Caco-2 (cell line): ENCODE measurements at regions not wholly inside any gene's neighbourhood (a gene's known extent, or its start where the extent isn't known, plus 50 kb on each side); places are given as distances from the start of the nearest gene placed in this dataset.
"Not testable (repeated sequence)": the region's sequence is repeated elsewhere in the genome, so short reads cannot be mapped to it uniquely, and the experiment has no call there.

Source experiments
- BruUV-seq: library from RNA; stranded (reverse); fragments of 400-500 nt; replicated peaks from 2 replicates; lab custom pipeline; 2021; lab: Mats Ljungman, UMichigan
- CTCF ChIA-PET: fragments of 300-600 bp; sonication (Branson Sonifier 250); formaldehyde crosslinking; loops from one replicate; lab custom pipeline; 2022; ENCODE audit warnings: antibody characterized with exemption; lab: Charles Lee
- POLR2A ChIA-PET: fragments of 300-600 bp; sonication (Branson Sonifier 250); formaldehyde crosslinking; loops from one replicate; lab custom pipeline; 2022; ENCODE audit warnings: antibody characterized with exemption; lab: Charles Lee
- DNase-seq, 2 experiments: peaks; one replicate each; pipeline versions ENCODE4 v3.0.0 to v3.0.0-alpha.2; 2020 to 2022
- H3K27me3 ChIP-seq: replicated peaks from 2 replicates; pipeline ENCODE4 v1.6.0; 2011; ENCODE audit warnings: low read length; ENCODE audit not compliant: control insufficient read depth, insufficient read depth
- H3K36me3 ChIP-seq: 2 replicates; pipeline ENCODE4 v1.5.1; 2011; ENCODE audit warnings: low read length; ENCODE audit not compliant: control insufficient read depth, insufficient read depth
- H3K4me1 ChIP-seq: fragments of 250-450 bp; sonication (Bioruptor Pico); 2 replicates; pipeline ENCODE4 v1.5.1; 2020; ENCODE audit warnings: mild to moderate bottlenecking
- H3K4me3 ChIP-seq: 2 replicates; pipeline ENCODE4 v1.5.1; 2011; ENCODE audit warnings: low read depth, mild to moderate bottlenecking, control low read depth, low read length
- H3K9me3 ChIP-seq: fragments of 250-450 bp; sonication (Bioruptor Pico); 2 replicates; pipeline ENCODE4 v1.5.1; 2020; ENCODE audit warnings: mild to moderate bottlenecking, moderate library complexity
- H3K27ac Mint-ChIP-seq: one replicate; pipeline ENCODE4 v1.8.0; 2022; ENCODE audit warnings: mixed read lengths; ENCODE audit not compliant: unreplicated experiment
- H3K27me3 Mint-ChIP-seq: one replicate; pipeline ENCODE4 v1.8.0; 2022; ENCODE audit warnings: mixed read lengths; ENCODE audit not compliant: insufficient read depth, unreplicated experiment
- H3K36me3 Mint-ChIP-seq: one replicate; pipeline ENCODE4 v1.8.0; 2022; ENCODE audit warnings: mild to moderate bottlenecking, mixed read lengths; ENCODE audit not compliant: insufficient read depth, unreplicated experiment
- H3K4me1 Mint-ChIP-seq: one replicate; pipeline ENCODE4 v1.8.0; 2022; ENCODE audit warnings: low read depth, mixed read lengths; ENCODE audit not compliant: unreplicated experiment
- H3K4me3 Mint-ChIP-seq: one replicate; pipeline ENCODE4 v1.8.0; 2022; ENCODE audit warnings: mild to moderate bottlenecking, moderate library complexity, mixed read lengths; ENCODE audit not compliant: unreplicated experiment
- H3K9me3 Mint-ChIP-seq: one replicate; pipeline ENCODE4 v1.8.0; 2022; ENCODE audit warnings: mixed read lengths; ENCODE audit not compliant: unreplicated experiment
- intact Hi-C: fragments of 100-400 bp; cut with micrococcal nuclease; formaldehyde crosslinking; loops from one replicate; pipeline ENCODE4 v1.10.0; 2022; ENCODE audit not compliant: unreplicated experiment
- TF ChIP-seq, protein P1 (sequence below), 2 experiments: fragments of 200-600 bp in 1 of 2; IDR thresholded peaks; 1 replicate in 1 of 2; 2 replicates in 1 of 2; pipeline versions ENCODE4 v1.5.1 to v1.8.0; 2011 to 2022; ENCODE audit warnings: antibody characterized with exemption in 1 of 2, control low read depth in 1 of 2, inconsistent platforms in 1 of 2, low read depth in 1 of 2, low read length in 1 of 2, mild to moderate bottlenecking in 1 of 2, moderate library complexity in 1 of 2; ENCODE audit not compliant: insufficient read depth in 1 of 2, severe bottlenecking in 1 of 2, unreplicated experiment in 1 of 2

DNA sequence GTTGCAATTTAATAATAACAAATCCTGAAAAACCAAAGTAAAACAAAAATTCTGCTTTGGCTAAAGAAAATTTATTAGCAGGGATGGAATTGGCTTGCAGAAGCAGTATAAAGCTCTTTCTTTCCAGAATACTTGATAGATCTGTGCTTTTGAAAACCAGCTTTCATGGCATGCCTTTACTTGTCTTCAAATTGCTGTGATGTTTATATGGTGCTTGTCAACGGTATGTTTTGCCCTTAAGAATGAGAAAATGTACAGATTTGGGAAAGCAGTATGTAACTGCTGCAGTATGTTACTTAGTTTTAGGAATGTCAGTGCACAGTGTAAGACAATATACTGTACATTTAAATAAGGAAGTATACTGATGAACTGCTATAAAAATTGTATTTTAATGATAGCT lies 120.8 kb upstream of the PCDH20 start:
- TF ChIP-seq, protein P1, sequence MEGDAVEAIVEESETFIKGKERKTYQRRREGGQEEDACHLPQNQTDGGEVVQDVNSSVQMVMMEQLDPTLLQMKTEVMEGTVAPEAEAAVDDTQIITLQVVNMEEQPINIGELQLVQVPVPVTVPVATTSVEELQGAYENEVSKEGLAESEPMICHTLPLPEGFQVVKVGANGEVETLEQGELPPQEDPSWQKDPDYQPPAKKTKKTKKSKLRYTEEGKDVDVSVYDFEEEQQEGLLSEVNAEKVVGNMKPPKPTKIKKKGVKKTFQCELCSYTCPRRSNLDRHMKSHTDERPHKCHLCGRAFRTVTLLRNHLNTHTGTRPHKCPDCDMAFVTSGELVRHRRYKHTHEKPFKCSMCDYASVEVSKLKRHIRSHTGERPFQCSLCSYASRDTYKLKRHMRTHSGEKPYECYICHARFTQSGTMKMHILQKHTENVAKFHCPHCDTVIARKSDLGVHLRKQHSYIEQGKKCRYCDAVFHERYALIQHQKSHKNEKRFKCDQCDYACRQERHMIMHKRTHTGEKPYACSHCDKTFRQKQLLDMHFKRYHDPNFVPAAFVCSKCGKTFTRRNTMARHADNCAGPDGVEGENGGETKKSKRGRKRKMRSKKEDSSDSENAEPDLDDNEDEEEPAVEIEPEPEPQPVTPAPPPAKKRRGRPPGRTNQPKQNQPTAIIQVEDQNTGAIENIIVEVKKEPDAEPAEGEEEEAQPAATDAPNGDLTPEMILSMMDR (IDR thresholded peaks at IDR 0.05; ENCODE audit: insufficient read depth in 1 of 2, low read depth in 1 of 2, low read length in 1 of 2, severe bottlenecking in 1 of 2, unreplicated experiment in 1 of 2): no peak
- H3K27me3 Mint-ChIP-seq: no peaks in the 10 kb centered on the region
- no peak overlapping the region for H3K4me3 ChIP-seq

DNA sequence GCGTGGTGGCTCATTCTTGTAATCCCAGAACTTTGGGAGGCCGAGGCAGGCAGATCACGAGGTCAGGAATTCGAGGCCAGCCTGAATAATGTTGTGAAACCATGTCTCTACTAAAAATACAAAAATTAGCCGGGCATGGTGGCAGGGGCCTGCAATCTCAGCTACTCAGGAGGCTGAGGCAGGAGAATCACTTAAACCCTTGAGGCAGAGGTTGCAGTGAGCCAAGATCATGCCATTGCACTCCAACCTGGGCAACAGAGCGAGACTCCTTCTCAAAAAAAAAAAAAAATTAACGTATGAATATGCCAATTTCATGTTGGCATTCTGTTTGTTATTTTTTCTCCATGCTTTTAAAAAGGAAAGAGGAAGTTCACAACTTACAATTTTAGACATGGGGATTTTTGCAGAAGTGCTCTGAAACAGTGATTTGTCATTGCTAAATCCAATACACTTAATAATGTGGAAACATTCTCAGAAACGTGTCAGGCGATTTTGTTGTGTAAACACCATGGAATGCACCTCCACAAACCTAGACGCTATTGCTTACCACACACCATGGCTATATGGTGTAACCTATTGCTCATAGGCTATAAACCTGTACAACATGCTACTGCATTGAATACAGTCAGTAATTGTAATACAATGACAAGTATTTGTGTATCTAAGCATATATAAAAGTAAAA lies 115.9 kb upstream of the PCDH20 start:
- POLR2A ChIA-PET: no interaction called here
- CTCF ChIA-PET: no interaction called here
- Histone ChIP-seq H3K27me3 (no peaks in the 10 kb centered on the region), H3K36me3 (no peaks in the 10 kb centered on the region), H3K4me3 (no peak overlapping the region), H3K9me3 (no peaks in the 10 kb centered on the region), H3K4me1 (no peaks in the 10 kb centered on the region)
- no peaks in the 10 kb centered on the region for H3K36me3 Mint-ChIP-seq
- TF ChIP-seq, protein P1 (IDR thresholded peaks at IDR 0.05; ENCODE audit: insufficient read depth in 1 of 2, low read depth in 1 of 2, low read length in 1 of 2, severe bottlenecking in 1 of 2, unreplicated experiment in 1 of 2): no peak
- H3K9me3 Mint-ChIP-seq: no peaks in the 10 kb centered on the region
- DNase-seq: no peak
- H3K27ac Mint-ChIP-seq: no peak overlapping the region
- no peak overlapping the region for H3K4me3 Mint-ChIP-seq
- intact Hi-C loops: no loop called here
- H3K4me1 Mint-ChIP-seq: no peaks in the 10 kb centered on the region
- BruUV-seq: no TSS peak
- no peaks in the 10 kb centered on the region for H3K27me3 Mint-ChIP-seq

More for the DNA sequence above, 120.8 kb upstream of the PCDH20 start:
- intact Hi-C loops: no loop called here
- ChIA-PET POLR2A (no interaction called here), CTCF (no interaction called here)
- Mint-ChIP-seq H3K4me3 (no peak overlapping the region), H3K36me3 (no peaks in the 10 kb centered on the region), H3K4me1 (no peaks in the 10 kb centered on the region), H3K9me3 (no peaks in the 10 kb centered on the region), H3K27ac (no peak overlapping the region)
- Histone ChIP-seq H3K4me1 (no peaks in the 10 kb centered on the region), H3K27me3 (no peaks in the 10 kb centered on the region), H3K36me3 (no peaks in the 10 kb centered on the region), H3K9me3 (no peaks in the 10 kb centered on the region)
- BruUV-seq: no TSS peak
- DNase-seq: no peak

DNA sequence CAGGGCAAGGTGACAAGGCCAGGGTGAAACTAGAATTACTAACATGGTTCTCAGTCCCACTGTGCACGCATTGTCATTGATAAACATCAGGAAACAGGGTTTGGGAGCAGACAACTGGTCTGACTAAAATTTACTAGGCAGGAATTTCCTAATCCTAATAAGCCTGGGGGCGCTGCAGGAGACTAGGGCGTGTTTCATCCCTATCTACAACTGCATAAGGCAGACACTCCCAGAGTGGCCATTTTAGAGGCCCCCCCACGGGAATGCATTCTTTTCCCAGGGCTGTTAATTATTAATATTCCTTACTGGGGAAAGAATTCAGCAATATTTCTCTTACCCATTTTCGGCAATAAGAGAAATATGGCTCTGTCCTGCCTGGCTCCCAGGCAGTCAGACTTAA lies 103.6 kb upstream of the PCDH20 start:
- H3K4me1 ChIP-seq, H3K27ac Mint-ChIP-seq, H3K9me3 ChIP-seq, H3K4me1 Mint-ChIP-seq, H3K27me3 ChIP-seq, intact Hi-C loops, H3K36me3 ChIP-seq, CTCF ChIA-PET, H3K36me3 Mint-ChIP-seq, H3K9me3 Mint-ChIP-seq, BruUV-seq, H3K27me3 Mint-ChIP-seq, POLR2A ChIA-PET, H3K4me3 ChIP-seq, H3K4me3 Mint-ChIP-seq: not testable (repeated sequence)
- peak; percentile 50 to 57 for DNase-seq
